SU-DHL-6 (cell line): ENCODE measurements at regions not wholly inside any gene's neighbourhood (a gene's known extent, or its start where the extent isn't known, plus 50 kb on each side); places are given as distances from the start of the nearest gene placed in this dataset.

ENCODE experiments used
- H2AFZ ChIP-seq: fragments of 200-600 bp; sonication (generic); 2 replicates; pipeline ENCODE4 v1.6.1; 2014; ENCODE audit warnings: low read depth, mild to moderate bottlenecking, moderate library complexity, mixed read lengths, antibody characterized with exemption, low read length; ENCODE audit not compliant: severe bottlenecking
- H3F3A ChIP-seq: fragments of 200-600 bp; shearing (Covaris generic); 2 replicates; pipeline ENCODE4 v1.6.0; 2016; ENCODE audit warnings: antibody characterized with exemption, mild to moderate bottlenecking; ENCODE audit not compliant: insufficient read depth
- H3K27ac ChIP-seq: fragments of 200-600 bp; sonication (generic); 2 replicates; pipeline ENCODE4 v1.5.1; 2016; ENCODE audit warnings: low read depth, mild to moderate bottlenecking, low read length, moderate library complexity, mixed read lengths
- H3K27me3 ChIP-seq: fragments of 200-600 bp; sonication (generic), shearing (Covaris generic); 2 replicates; pipeline ENCODE4 v1.6.0; 2014; ENCODE audit warnings: mild to moderate bottlenecking, low read length
- H3K36me3 ChIP-seq: fragments of 200-600 bp; sonication (generic); 2 replicates; pipeline ENCODE4 v1.6.1; 2014; ENCODE audit warnings: mild to moderate bottlenecking, low read length, mixed read lengths
- H3K4me2 ChIP-seq: fragments of 300-600, 200-600 bp; shearing (Covaris generic), sonication (generic); 2 replicates; pipeline ENCODE4 v1.6.0; 2014; ENCODE audit warnings: low read length, low read depth, mild to moderate bottlenecking; ENCODE audit not compliant: poor library complexity, severe bottlenecking
- H3K4me3 ChIP-seq: fragments of 200-600 bp; sonication (generic); 2 replicates; pipeline ENCODE4 v1.5.1; 2014; ENCODE audit warnings: antibody characterized with exemption, low read length, mild to moderate bottlenecking, mixed read lengths; ENCODE audit not compliant: insufficient read depth, poor library complexity, severe bottlenecking
- H3K79me2 ChIP-seq: fragments of 200-600 bp; sonication (generic); 2 replicates; pipeline ENCODE4 v1.6.1; 2014; ENCODE audit warnings: mild to moderate bottlenecking, low read length, moderate library complexity; ENCODE audit not compliant: insufficient read depth
- H3K9ac ChIP-seq: fragments of 200-600 bp; sonication (generic); 2 replicates; pipeline ENCODE4 v1.7.0; 2014; ENCODE audit warnings: mild to moderate bottlenecking, low read length
- H3K9me2 ChIP-seq: fragments of 200-600 bp; sonication (generic); replicated peaks from 2 replicates; pipeline ENCODE4 v1.6.1; 2014; ENCODE audit warnings: low read length; ENCODE audit not compliant: insufficient read depth
- H3K9me3 ChIP-seq: fragments of 200-600 bp; sonication (generic); 2 replicates; pipeline ENCODE4 v1.6.1; 2014; ENCODE audit warnings: low read length, mixed read lengths; ENCODE audit not compliant: insufficient read depth
- H4K20me1 ChIP-seq: fragments of 200-600 bp; sonication (generic); 2 replicates; pipeline ENCODE4 v1.6.1; 2014; ENCODE audit warnings: low read depth, mild to moderate bottlenecking, antibody characterized with exemption, low read length, moderate library complexity, mixed read lengths
- CTCF ChIP-seq: fragments of 200-600 bp; sonication (generic); IDR thresholded peaks from one replicate; pipeline ENCODE4 v1.5.1; 2017; ENCODE audit warnings: antibody characterized with exemption, mild to moderate bottlenecking, low read length, moderate library complexity; ENCODE audit not compliant: insufficient read depth, poor library complexity, severe bottlenecking
- EZH2phosphoT487 ChIP-seq: fragments of 200-600 bp; sonication (generic), shearing (Covaris generic); conservative IDR thresholded peaks from 2 replicates; pipeline ENCODE4 v1.6.1; 2018; ENCODE audit warnings: mild to moderate bottlenecking, antibody characterized with exemption, low read length, moderate library complexity, mixed read lengths

- no peak overlapping the region for H3K4me2 ChIP-seq
- no peak overlapping the region for H3K9ac ChIP-seq
- H4K20me1 ChIP-seq: no peaks in the 10 kb centered on the region
- H3K36me3 ChIP-seq: no peaks in the 10 kb centered on the region
- no peak overlapping the region for H3K27ac ChIP-seq
- H3F3A ChIP-seq: no peaks in the 10 kb centered on the region
- H3K27me3 ChIP-seq: no peaks in the 10 kb centered on the region
- H3K9me2 ChIP-seq: no peaks in the 10 kb centered on the region
- no peak overlapping the region for H2AFZ ChIP-seq
- no peaks in the 10 kb centered on the region for H3K79me2 ChIP-seq
- no peaks in the 10 kb centered on the region for H3K9me3 ChIP-seq
- no peak overlapping the region for H3K4me3 ChIP-seq
- TF ChIP-seq EZH2phosphoT487: no peak
- no peak for TF ChIP-seq CTCF
These were observed 135.2 kb downstream of the TSHZ3 start for GRCh38 chr19:31214086-31214485.

GRCh38 chr19:31211088-31211487 lies 138.1 kb downstream of the TSHZ3 start:
- H3K9me3 ChIP-seq: no peaks in the 10 kb centered on the region; the same call in 1 of the 2 replicates
- H3K9me2 ChIP-seq: no peaks in the 10 kb centered on the region
- H3K27me3 ChIP-seq: no peaks in the 10 kb centered on the region
- H3K4me2 ChIP-seq: no peak overlapping the region
- H3K36me3 ChIP-seq: no peaks in the 10 kb centered on the region
- no peaks in the 10 kb centered on the region for H4K20me1 ChIP-seq
- no peaks in the 10 kb centered on the region for H3F3A ChIP-seq
- H3K27ac ChIP-seq: no peak overlapping the region
- TF ChIP-seq EZH2phosphoT487: no peak
- no peak for TF ChIP-seq CTCF
- H3K9ac ChIP-seq: no peak overlapping the region
- H3K79me2 ChIP-seq: no peaks in the 10 kb centered on the region
- H3K4me3 ChIP-seq: no peak overlapping the region
- no peak overlapping the region for H2AFZ ChIP-seq

- Histone ChIP-seq H2AFZ (no peak overlapping the region), H3K27ac (no peak overlapping the region), H4K20me1 (no peaks in the 10 kb centered on the region), H3F3A (no peaks in the 10 kb centered on the region), H3K36me3 (no peaks in the 10 kb centered on the region), H3K4me2 (no peak overlapping the region), H3K9me2 (no peaks in the 10 kb centered on the region), H3K9ac (no peak overlapping the region), H3K9me3 (no peaks in the 10 kb centered on the region; the same call in 1 of the 2 replicates), H3K27me3 (no peaks in the 10 kb centered on the region), H3K4me3 (no peak overlapping the region), H3K79me2 (no peaks in the 10 kb centered on the region)
- TF ChIP-seq EZH2phosphoT487: no peak
- TF ChIP-seq CTCF: no peak
These were observed 143.2 kb downstream of the TSHZ3 start for GRCh38 chr19:31205887-31206518.
